ENCODE measurements at regions not wholly inside any gene's neighbourhood (a gene's known extent, or its start where the extent isn't known, plus 50 kb on each side); places are given as distances from the start of the nearest gene placed in this dataset.
"Not testable (repeated sequence)": the region's sequence is repeated elsewhere in the genome, so short reads cannot be mapped to it uniquely, and the experiment has no call there.

DNA sequence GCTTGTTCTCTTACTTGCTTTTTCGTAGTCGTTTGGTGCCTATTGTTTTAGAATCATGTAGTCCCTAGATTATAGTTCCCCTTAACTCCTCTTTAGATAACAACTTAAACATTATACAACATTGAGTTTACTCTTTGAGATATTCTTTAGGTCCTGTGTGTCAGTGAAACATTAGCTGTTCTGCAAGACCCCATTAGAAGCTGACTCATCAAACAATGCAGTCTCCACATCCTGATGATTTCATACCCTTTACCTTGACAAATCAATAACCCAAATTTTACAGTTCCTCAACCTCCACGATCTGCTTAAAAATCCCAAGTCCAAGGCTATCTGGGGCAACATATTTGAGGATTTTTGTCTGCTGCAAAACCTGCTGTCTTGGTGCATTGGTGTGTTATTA, 582.9 kb downstream of the NSUN3 start:
- no peaks in the 10 kb centered on the region for H3K36me3 ChIP-seq (ENCODE audit: control insufficient read depth in 2 of 2, extremely low read depth in 1 of 2, insufficient read depth in 2 of 2, low read length in 2 of 2)
- TF ChIP-seq EZH2 (IDR thresholded peaks at IDR 0.05; ENCODE audit: low read length) = no peak
- TF ChIP-seq, protein P1, sequence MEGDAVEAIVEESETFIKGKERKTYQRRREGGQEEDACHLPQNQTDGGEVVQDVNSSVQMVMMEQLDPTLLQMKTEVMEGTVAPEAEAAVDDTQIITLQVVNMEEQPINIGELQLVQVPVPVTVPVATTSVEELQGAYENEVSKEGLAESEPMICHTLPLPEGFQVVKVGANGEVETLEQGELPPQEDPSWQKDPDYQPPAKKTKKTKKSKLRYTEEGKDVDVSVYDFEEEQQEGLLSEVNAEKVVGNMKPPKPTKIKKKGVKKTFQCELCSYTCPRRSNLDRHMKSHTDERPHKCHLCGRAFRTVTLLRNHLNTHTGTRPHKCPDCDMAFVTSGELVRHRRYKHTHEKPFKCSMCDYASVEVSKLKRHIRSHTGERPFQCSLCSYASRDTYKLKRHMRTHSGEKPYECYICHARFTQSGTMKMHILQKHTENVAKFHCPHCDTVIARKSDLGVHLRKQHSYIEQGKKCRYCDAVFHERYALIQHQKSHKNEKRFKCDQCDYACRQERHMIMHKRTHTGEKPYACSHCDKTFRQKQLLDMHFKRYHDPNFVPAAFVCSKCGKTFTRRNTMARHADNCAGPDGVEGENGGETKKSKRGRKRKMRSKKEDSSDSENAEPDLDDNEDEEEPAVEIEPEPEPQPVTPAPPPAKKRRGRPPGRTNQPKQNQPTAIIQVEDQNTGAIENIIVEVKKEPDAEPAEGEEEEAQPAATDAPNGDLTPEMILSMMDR (optimal IDR thresholded peaks at IDR 0.05 in 1 of 3, IDR thresholded peaks at IDR 0.05 in 1 of 3, conservative IDR thresholded peaks at IDR 0.05 in 1 of 3; ENCODE audit: extremely low read depth in 1 of 3, insufficient read depth in 2 of 3, low read length in 3 of 3) = no peak
- peaks cover 2% of the 10 kb centered on the region for H3K4me1 ChIP-seq (ENCODE audit: control insufficient read depth, extremely low read depth, insufficient read depth, low read length)
- H3K9me3 ChIP-seq (ENCODE audit: control insufficient read depth, low read depth, low read length) = no peaks in the 10 kb centered on the region
- DNase-seq (ENCODE audit: low read depth, low spot score) (no peak), FAIRE-seq (no peak)
- dilution Hi-C loops (cut with MboI; ENCODE audit: extremely low pct_ligation_motif_present, low sequenced_read_pairs) = no loop called here
- H3K27me3 ChIP-seq (ENCODE audit: control insufficient read depth, extremely low read depth, insufficient read depth, low read length) = no peaks in the 10 kb centered on the region
- H3K9ac ChIP-seq (ENCODE audit: control insufficient read depth, extremely low read depth, insufficient read depth, low read length) = no peak overlapping the region
- no peak overlapping the region for H3K4me2 ChIP-seq (ENCODE audit: control insufficient read depth, extremely low read depth, insufficient read depth, low read depth, low read length)
- H3K79me2 ChIP-seq (ENCODE audit: control insufficient read depth, insufficient read depth, low read length) = no peaks in the 10 kb centered on the region
- no peak overlapping the region for H2AFZ ChIP-seq (ENCODE audit: control insufficient read depth, low read length)
- no peaks in the 10 kb centered on the region for H3K9me1 ChIP-seq (ENCODE audit: control insufficient read depth, extremely low read depth, insufficient read depth, low read length)
- H3K4me3 ChIP-seq (ENCODE audit: control insufficient read depth in 2 of 3, extremely low read depth in 1 of 3, insufficient read depth in 2 of 3, low read depth in 1 of 3, low read length in 3 of 3) = no peak overlapping the region
- H3K27ac ChIP-seq (ENCODE audit: control insufficient read depth, insufficient read depth, low read length) = no peak overlapping the region
- H4K20me1 ChIP-seq (ENCODE audit: control insufficient read depth, extremely low read depth, insufficient read depth, low read length) = no peaks in the 10 kb centered on the region

DNA sequence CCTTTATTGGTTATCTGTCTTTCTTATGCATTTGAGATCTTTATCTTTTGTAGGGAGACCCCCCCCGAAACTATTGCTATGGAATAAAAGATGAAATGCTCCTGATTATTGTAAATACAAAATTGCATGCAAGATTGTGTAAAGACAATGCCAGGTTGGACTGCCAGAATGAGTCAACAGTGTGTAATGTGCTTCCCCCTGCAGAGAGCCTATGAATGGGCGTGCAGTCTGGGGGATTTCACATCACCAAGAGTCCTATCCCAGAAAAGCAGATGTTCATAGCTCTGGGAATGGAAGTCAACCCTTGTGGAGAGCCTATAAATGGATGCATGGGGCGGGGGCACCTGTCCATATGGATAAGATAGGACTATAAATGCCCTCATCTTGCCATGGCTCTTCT, 584.3 kb downstream of the NSUN3 start:
- Histone ChIP-seq H3K36me3 (ENCODE audit: control insufficient read depth in 2 of 2, extremely low read depth in 1 of 2, insufficient read depth in 2 of 2, low read length in 2 of 2) (no peaks in the 10 kb centered on the region), H3K4me1 (ENCODE audit: control insufficient read depth, extremely low read depth, insufficient read depth, low read length) (peaks cover 2% of the 10 kb centered on the region), H3K27me3 (ENCODE audit: control insufficient read depth, extremely low read depth, insufficient read depth, low read length) (no peaks in the 10 kb centered on the region), H3K4me3 (ENCODE audit: control insufficient read depth in 2 of 3, extremely low read depth in 1 of 3, insufficient read depth in 2 of 3, low read depth in 1 of 3, low read length in 3 of 3) (no peak overlapping the region), H3K9me3 (ENCODE audit: control insufficient read depth, low read depth, low read length) (no peaks in the 10 kb centered on the region), H2AFZ (ENCODE audit: control insufficient read depth, low read length) (no peak overlapping the region), H3K9me1 (ENCODE audit: control insufficient read depth, extremely low read depth, insufficient read depth, low read length) (no peaks in the 10 kb centered on the region), H3K27ac (ENCODE audit: control insufficient read depth, insufficient read depth, low read length) (no peak overlapping the region), H3K9ac (ENCODE audit: control insufficient read depth, extremely low read depth, insufficient read depth, low read length) (no peak overlapping the region), H4K20me1 (ENCODE audit: control insufficient read depth, extremely low read depth, insufficient read depth, low read length) (no peaks in the 10 kb centered on the region), H3K4me2 (ENCODE audit: control insufficient read depth, extremely low read depth, insufficient read depth, low read depth, low read length) (no peak overlapping the region), H3K79me2 (ENCODE audit: control insufficient read depth, insufficient read depth, low read length) (no peaks in the 10 kb centered on the region)
- dilution Hi-C loops (cut with MboI; ENCODE audit: extremely low pct_ligation_motif_present, low sequenced_read_pairs) = no loop called here
- TF ChIP-seq, protein P1 (optimal IDR thresholded peaks at IDR 0.05 in 1 of 3, IDR thresholded peaks at IDR 0.05 in 1 of 3, conservative IDR thresholded peaks at IDR 0.05 in 1 of 3; ENCODE audit: extremely low read depth in 1 of 3, insufficient read depth in 2 of 3, low read length in 3 of 3) = no peak
- no peak for TF ChIP-seq EZH2 (IDR thresholded peaks at IDR 0.05; ENCODE audit: low read length)
- FAIRE-seq (no peak), DNase-seq (ENCODE audit: low read depth, low spot score) (no peak)

DNA sequence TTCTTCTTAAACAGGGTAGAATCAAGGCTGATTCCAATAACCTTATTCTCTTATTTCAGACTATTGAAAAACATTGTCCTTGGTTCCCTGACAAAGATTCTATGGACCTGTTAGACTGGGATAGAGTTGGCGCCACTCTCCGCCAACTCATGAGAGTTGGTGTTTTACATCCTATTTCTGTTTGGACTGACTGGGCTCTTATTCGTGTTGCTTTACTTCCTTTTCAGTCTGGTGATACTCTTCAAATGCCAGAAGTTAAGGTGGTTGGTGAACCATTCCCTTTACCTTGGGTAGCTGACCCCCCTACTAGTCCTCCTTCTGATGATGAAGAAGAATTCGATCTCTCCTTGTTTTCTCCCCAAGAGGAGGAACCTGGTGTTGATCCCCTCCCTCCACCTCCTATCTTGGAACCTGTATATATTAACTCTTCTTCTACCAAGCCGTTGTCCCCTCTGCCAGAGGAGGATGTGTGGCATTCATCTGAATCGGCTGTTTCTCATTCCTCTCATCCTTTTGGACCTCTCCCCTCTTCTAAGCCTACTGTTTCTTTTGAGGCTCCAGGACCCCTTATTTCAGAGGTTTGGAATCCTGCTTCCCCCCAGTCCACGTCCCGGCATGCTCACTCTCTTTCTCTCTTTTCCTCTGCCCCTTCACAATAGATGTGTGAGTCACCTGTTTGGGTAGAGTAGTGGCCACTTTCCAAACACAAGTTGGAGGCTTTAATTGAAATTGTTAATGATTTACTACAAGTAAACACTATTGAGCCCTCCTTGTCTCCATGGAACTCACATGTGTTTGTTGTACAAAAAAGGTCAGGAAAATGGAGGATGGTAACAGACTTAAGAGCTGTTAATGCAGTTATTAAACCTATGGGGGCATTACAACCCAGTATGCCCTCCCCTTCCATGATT, 585.7 kb downstream of the NSUN3 start:
- H3K9ac ChIP-seq (ENCODE audit: control insufficient read depth, extremely low read depth, insufficient read depth, low read length); H3K9me1 ChIP-seq (ENCODE audit: control insufficient read depth, extremely low read depth, insufficient read depth, low read length); H3K27ac ChIP-seq (ENCODE audit: control insufficient read depth, insufficient read depth, low read length); H3K4me3 ChIP-seq (ENCODE audit: control insufficient read depth in 2 of 3, extremely low read depth in 1 of 3, insufficient read depth in 2 of 3, low read depth in 1 of 3, low read length in 3 of 3); H2AFZ ChIP-seq (ENCODE audit: control insufficient read depth, low read length); dilution Hi-C loops (cut with MboI; ENCODE audit: extremely low pct_ligation_motif_present, low sequenced_read_pairs); H4K20me1 ChIP-seq (ENCODE audit: control insufficient read depth, extremely low read depth, insufficient read depth, low read length); H3K4me2 ChIP-seq (ENCODE audit: control insufficient read depth, extremely low read depth, insufficient read depth, low read depth, low read length); H3K9me3 ChIP-seq (ENCODE audit: control insufficient read depth, low read depth, low read length); DNase-seq (ENCODE audit: low read depth, low spot score); FAIRE-seq; H3K79me2 ChIP-seq (ENCODE audit: control insufficient read depth, insufficient read depth, low read length); H3K27me3 ChIP-seq (ENCODE audit: control insufficient read depth, extremely low read depth, insufficient read depth, low read length); H3K4me1 ChIP-seq (ENCODE audit: control insufficient read depth, extremely low read depth, insufficient read depth, low read length); H3K36me3 ChIP-seq (ENCODE audit: control insufficient read depth in 2 of 2, extremely low read depth in 1 of 2, insufficient read depth in 2 of 2, low read length in 2 of 2): not testable (repeated sequence)

All from keratinocyte (primary cell).